ENCODE measurements at regions not wholly inside any gene's neighbourhood (a gene's known extent, or its start where the extent isn't known, plus 50 kb on each side); places are given as distances from the start of the nearest gene placed in this dataset.

DNA sequence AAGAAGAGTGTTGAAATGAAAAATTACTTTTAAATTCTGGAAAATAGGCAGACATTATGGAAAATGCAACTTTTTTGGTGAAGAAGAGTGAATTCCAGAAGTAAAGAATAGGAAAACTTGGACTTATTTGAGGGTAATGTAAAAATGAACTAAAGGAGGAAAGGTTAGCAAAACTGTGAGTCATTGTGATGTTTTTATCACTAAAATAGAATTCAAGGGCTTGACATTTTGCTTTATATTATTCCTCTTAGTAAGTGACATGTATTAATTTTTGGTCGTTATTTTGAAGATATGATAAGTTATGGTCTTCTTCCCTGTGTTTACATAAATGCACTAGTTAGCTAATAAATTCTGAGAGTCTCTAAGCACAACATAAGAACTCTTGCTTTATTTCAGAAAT lies 390.9 kb downstream of the FAT4 start:
- H3K4me1 ChIP-seq (ENCODE audit: insufficient read depth, low read length), result no peaks in the 10 kb centered on the region
- no peak overlapping the region for H2AFZ ChIP-seq (ENCODE audit: low read depth, low read length)
- DNase-seq (no peak), ATAC-seq (ENCODE audit: insufficient read depth, low read depth) (no peak)
- no peaks in the 10 kb centered on the region for H3K9me3 ChIP-seq (ENCODE audit: insufficient read depth, low read length, severe bottlenecking)
- TF ChIP-seq EZH2 (IDR thresholded peaks at IDR 0.05; ENCODE audit: borderline replicate concordance, low read depth, low read length, severe bottlenecking), result no peak
- TF ChIP-seq, protein P1, sequence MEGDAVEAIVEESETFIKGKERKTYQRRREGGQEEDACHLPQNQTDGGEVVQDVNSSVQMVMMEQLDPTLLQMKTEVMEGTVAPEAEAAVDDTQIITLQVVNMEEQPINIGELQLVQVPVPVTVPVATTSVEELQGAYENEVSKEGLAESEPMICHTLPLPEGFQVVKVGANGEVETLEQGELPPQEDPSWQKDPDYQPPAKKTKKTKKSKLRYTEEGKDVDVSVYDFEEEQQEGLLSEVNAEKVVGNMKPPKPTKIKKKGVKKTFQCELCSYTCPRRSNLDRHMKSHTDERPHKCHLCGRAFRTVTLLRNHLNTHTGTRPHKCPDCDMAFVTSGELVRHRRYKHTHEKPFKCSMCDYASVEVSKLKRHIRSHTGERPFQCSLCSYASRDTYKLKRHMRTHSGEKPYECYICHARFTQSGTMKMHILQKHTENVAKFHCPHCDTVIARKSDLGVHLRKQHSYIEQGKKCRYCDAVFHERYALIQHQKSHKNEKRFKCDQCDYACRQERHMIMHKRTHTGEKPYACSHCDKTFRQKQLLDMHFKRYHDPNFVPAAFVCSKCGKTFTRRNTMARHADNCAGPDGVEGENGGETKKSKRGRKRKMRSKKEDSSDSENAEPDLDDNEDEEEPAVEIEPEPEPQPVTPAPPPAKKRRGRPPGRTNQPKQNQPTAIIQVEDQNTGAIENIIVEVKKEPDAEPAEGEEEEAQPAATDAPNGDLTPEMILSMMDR (IDR thresholded peaks at IDR 0.05; ENCODE audit: borderline replicate concordance, extremely low read depth, low read length, poor library complexity, severe bottlenecking), result no peak
- H3K4me3 ChIP-seq (ENCODE audit: low read depth in 1 of 2, low read length in 2 of 2), result no peak overlapping the region
- no peaks in the 10 kb centered on the region for H3K27me3 ChIP-seq (ENCODE audit: insufficient read depth, low read length, poor library complexity)
- H3K79me2 ChIP-seq (ENCODE audit: insufficient read depth, low read length), result no peaks in the 10 kb centered on the region
- no peak overlapping the region for H3K4me2 ChIP-seq (ENCODE audit: insufficient read depth, low read length)
- H3K36me3 ChIP-seq (ENCODE audit: insufficient read depth, low read length), result no peaks in the 10 kb centered on the region
- no peak overlapping the region for H3K27ac ChIP-seq (ENCODE audit: low read length)
- H4K20me1 ChIP-seq (ENCODE audit: insufficient read depth, low read length), result no peaks in the 10 kb centered on the region
- no peak overlapping the region for H3K9ac ChIP-seq (ENCODE audit: low read depth, low read length)

DNA sequence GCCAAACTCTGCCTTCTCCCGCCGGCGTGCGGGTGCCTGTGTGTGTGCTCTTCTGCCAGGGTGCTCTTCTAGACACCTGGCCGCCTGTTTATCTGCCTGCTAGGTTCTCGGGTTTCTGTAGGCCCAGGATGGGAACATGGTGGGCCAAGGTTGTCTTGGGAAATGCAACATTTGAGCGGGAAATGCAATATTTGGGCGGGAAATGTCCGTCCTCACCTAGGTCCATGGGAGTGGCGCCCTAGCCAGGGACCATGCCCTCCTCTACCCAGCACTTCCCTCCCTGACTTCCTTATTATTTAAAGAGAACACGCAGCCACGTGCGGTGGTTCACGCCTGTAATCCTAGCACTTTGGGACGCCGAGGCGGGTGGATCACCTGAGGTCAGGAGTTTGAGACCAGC lies 392.6 kb downstream of the FAT4 start:
- no peak overlapping the region for H2AFZ ChIP-seq (ENCODE audit: low read depth, low read length)
- ATAC-seq (ENCODE audit: insufficient read depth, low read depth) (no peak), DNase-seq (no peak)
- H3K27ac ChIP-seq (ENCODE audit: low read length), result no peak overlapping the region
- no peaks in the 10 kb centered on the region for H3K4me1 ChIP-seq (ENCODE audit: insufficient read depth, low read length)
- H3K79me2 ChIP-seq (ENCODE audit: insufficient read depth, low read length), result no peaks in the 10 kb centered on the region
- no peak overlapping the region for H3K4me2 ChIP-seq (ENCODE audit: insufficient read depth, low read length)
- no peaks in the 10 kb centered on the region for H4K20me1 ChIP-seq (ENCODE audit: insufficient read depth, low read length)
- no peaks in the 10 kb centered on the region for H3K36me3 ChIP-seq (ENCODE audit: insufficient read depth, low read length)
- TF ChIP-seq, protein P1 (IDR thresholded peaks at IDR 0.05; ENCODE audit: borderline replicate concordance, extremely low read depth, low read length, poor library complexity, severe bottlenecking), result no peak
- no peak for TF ChIP-seq EZH2 (IDR thresholded peaks at IDR 0.05; ENCODE audit: borderline replicate concordance, low read depth, low read length, severe bottlenecking)
- no peak overlapping the region for H3K9ac ChIP-seq (ENCODE audit: low read depth, low read length)
- no peaks in the 10 kb centered on the region for H3K9me3 ChIP-seq (ENCODE audit: insufficient read depth, low read length, severe bottlenecking)
- no peak overlapping the region for H3K4me3 ChIP-seq (ENCODE audit: low read depth in 1 of 2, low read length in 2 of 2)
- no peaks in the 10 kb centered on the region for H3K27me3 ChIP-seq (ENCODE audit: insufficient read depth, low read length, poor library complexity)

DNA sequence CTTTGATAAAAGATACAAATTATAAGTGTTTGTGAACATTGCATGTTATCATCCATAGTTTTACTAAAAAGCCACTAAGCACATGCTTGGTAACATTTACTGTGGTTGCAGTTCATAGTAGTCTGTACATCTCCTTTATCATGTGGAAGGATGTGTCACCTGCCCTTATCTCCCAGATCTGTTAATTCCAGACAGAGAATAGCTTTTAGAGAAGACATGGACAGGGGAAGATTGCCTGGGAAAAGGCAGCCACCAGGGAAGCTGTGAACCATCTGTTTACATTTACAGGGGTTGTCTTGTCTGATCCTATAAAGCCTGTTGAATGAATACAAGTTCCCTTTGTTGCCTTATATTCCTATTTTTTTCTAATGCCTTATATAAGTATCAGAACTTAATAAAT lies 396.0 kb downstream of the FAT4 start:
- H3K4me1 ChIP-seq (ENCODE audit: insufficient read depth, low read length), result no peaks in the 10 kb centered on the region
- no peak overlapping the region for H3K4me3 ChIP-seq (ENCODE audit: low read depth in 1 of 2, low read length in 2 of 2)
- TF ChIP-seq, protein P1 (IDR thresholded peaks at IDR 0.05; ENCODE audit: borderline replicate concordance, extremely low read depth, low read length, poor library complexity, severe bottlenecking), result no peak
- TF ChIP-seq EZH2 (IDR thresholded peaks at IDR 0.05; ENCODE audit: borderline replicate concordance, low read depth, low read length, severe bottlenecking), result no peak
- H2AFZ ChIP-seq (ENCODE audit: low read depth, low read length), result no peak overlapping the region
- H3K36me3 ChIP-seq (ENCODE audit: insufficient read depth, low read length), result no peaks in the 10 kb centered on the region
- ATAC-seq (ENCODE audit: insufficient read depth, low read depth) (no peak), DNase-seq (no peak)
- no peaks in the 10 kb centered on the region for H4K20me1 ChIP-seq (ENCODE audit: insufficient read depth, low read length)
- no peak overlapping the region for H3K27ac ChIP-seq (ENCODE audit: low read length)
- no peaks in the 10 kb centered on the region for H3K9me3 ChIP-seq (ENCODE audit: insufficient read depth, low read length, severe bottlenecking)
- no peaks in the 10 kb centered on the region for H3K27me3 ChIP-seq (ENCODE audit: insufficient read depth, low read length, poor library complexity)
- H3K9ac ChIP-seq (ENCODE audit: low read depth, low read length), result no peak overlapping the region
- no peak overlapping the region for H3K4me2 ChIP-seq (ENCODE audit: insufficient read depth, low read length)
- H3K79me2 ChIP-seq (ENCODE audit: insufficient read depth, low read length), result no peaks in the 10 kb centered on the region

DNA sequence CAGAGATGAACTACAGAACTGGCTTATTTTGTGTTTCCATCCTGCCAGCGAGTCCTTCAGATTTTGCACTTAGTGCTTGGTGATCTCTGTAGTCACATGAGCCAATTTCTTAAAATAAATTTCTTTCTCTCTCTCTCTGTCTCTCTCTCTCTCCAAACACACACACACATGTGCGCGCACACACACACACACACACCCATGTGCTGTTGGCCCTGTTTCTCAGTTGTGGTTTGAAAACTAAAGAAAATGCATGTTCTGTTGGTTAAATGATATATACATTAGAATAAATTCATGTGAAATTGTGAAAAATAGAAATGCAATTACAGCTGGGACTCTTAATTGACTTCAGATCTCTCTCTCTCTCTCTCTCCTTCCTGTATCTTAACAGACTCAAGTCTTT lies 399.3 kb downstream of the FAT4 start:
- no peaks in the 10 kb centered on the region for H3K36me3 ChIP-seq (ENCODE audit: insufficient read depth, low read length)
- no peaks in the 10 kb centered on the region for H3K79me2 ChIP-seq (ENCODE audit: insufficient read depth, low read length)
- DNase-seq (no peak), ATAC-seq (ENCODE audit: insufficient read depth, low read depth) (no peak)
- H3K4me2 ChIP-seq (ENCODE audit: insufficient read depth, low read length), result no peak overlapping the region
- no peak overlapping the region for H3K9ac ChIP-seq (ENCODE audit: low read depth, low read length)
- no peaks in the 10 kb centered on the region for H3K9me3 ChIP-seq (ENCODE audit: insufficient read depth, low read length, severe bottlenecking)
- H3K27me3 ChIP-seq (ENCODE audit: insufficient read depth, low read length, poor library complexity), result no peaks in the 10 kb centered on the region
- TF ChIP-seq, protein P1 (IDR thresholded peaks at IDR 0.05; ENCODE audit: borderline replicate concordance, extremely low read depth, low read length, poor library complexity, severe bottlenecking), result no peak
- no peak for TF ChIP-seq EZH2 (IDR thresholded peaks at IDR 0.05; ENCODE audit: borderline replicate concordance, low read depth, low read length, severe bottlenecking)
- H3K4me1 ChIP-seq (ENCODE audit: insufficient read depth, low read length), result no peaks in the 10 kb centered on the region
- H3K27ac ChIP-seq (ENCODE audit: low read length), result no peak overlapping the region
- H2AFZ ChIP-seq (ENCODE audit: low read depth, low read length), result no peak overlapping the region
- no peaks in the 10 kb centered on the region for H4K20me1 ChIP-seq (ENCODE audit: insufficient read depth, low read length)
- H3K4me3 ChIP-seq (ENCODE audit: low read depth in 1 of 2, low read length in 2 of 2), result no peak overlapping the region
